ENCODE measurements at regions not wholly inside any gene's neighbourhood (a gene's known extent, or its start where the extent isn't known, plus 50 kb on each side); places are given as distances from the start of the nearest gene placed in this dataset.

DNA sequence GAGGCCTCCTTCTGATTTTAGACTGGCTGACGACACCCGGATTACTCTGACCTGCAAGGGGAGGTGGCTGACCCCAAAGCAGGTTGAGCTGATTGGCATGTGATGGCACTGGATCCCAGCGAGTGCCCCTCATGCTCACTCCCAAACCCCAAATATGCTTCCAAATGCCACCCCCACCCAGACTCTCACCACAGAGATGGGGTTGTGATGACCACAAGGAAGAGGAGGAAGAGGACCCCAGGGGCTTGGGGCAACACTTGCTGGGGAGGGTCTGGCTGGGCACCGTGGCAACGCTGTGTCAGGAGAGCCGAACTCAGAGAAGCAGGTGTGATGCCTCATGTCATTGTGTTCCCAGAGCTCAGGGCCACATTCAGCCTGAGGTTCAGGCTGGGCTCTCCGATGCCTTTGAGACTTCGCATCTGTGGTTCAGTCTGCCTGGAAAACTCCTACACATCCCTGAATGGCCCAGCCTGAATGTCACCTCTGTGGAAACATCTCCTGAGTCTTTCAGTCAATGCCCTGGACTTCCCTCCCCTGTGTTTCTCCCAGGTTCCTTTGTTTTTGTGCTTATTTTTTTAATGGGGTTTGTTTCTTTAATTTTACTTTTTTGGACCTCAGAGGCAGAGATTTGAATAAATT is 169.1 kb upstream of the PMEPA1 start:
- Histone ChIP-seq H3K36me3 (no peaks in the 10 kb centered on the region), H3K27ac (no peak overlapping the region), H3K9me3 (no peaks in the 10 kb centered on the region), H3K27me3 (replicated peaks in 1 of 7) (peaks cover 0 to 3% (median 0%) of the 10 kb centered on the region in 7 donors), H3K4me3 (no peak overlapping the region), H3K4me1 (no peaks in the 10 kb centered on the region)
- no peak for DNase-seq
- TF ChIP-seq POLR2AphosphoS5 (IDR thresholded peaks at IDR 0.05), result no peak
- no peak for TF ChIP-seq POLR2A (IDR thresholded peaks at IDR 0.05)
- no peak for TF ChIP-seq CTCF (IDR thresholded peaks at IDR 0.05 in 8 of 11, conservative IDR thresholded peaks at IDR 0.05 in 3 of 11)
- 82 to 97% (median 87%) methylated on average over 8 of the region's 8 CpGs for WGBS, 5 donors
- intact Hi-C loops (cut with DNase I; ENCODE audit: low total_unique reads), result no loop called here

- Histone ChIP-seq H3K27ac (no peak overlapping the region), H3K9me3 (no peaks in the 10 kb centered on the region), H3K36me3 (no peaks in the 10 kb centered on the region), H3K27me3 (replicated peaks in 1 of 7) (peaks cover 0 to 3% (median 0%) of the 10 kb centered on the region in 7 donors), H3K4me3 (no peak overlapping the region), H3K4me1 (no peaks in the 10 kb centered on the region)
- 78 to 86% (median 82%) methylated on average over 4 of the region's 4 CpGs for WGBS, 5 donors
- intact Hi-C loops (cut with DNase I; ENCODE audit: low total_unique reads), result no loop called here
- DNase-seq, result no peak
- TF ChIP-seq POLR2A (IDR thresholded peaks at IDR 0.05), result no peak
- TF ChIP-seq POLR2AphosphoS5 (IDR thresholded peaks at IDR 0.05), result no peak
- TF ChIP-seq CTCF (IDR thresholded peaks at IDR 0.05 in 8 of 11, conservative IDR thresholded peaks at IDR 0.05 in 3 of 11), result no peak
Observed at GRCh38 chr20:57877995-57878394, 168.2 kb upstream of the PMEPA1 start.

- no peaks in the 10 kb centered on the region for H3K9me3 ChIP-seq
- H3K36me3 ChIP-seq, result no peaks in the 10 kb centered on the region
- 74 to 91% (median 83%) methylated on average over 16 of the region's 16 CpGs for WGBS, 5 donors
- intact Hi-C loops (cut with DNase I; ENCODE audit: low total_unique reads), result no loop called here
- no peaks in the 10 kb centered on the region for H3K4me1 ChIP-seq
- H3K4me3 ChIP-seq, result no peak overlapping the region
- no peak for DNase-seq
- H3K27ac ChIP-seq, result no peak overlapping the region
- no peak for TF ChIP-seq POLR2AphosphoS5 (IDR thresholded peaks at IDR 0.05)
- TF ChIP-seq CTCF (IDR thresholded peaks at IDR 0.05 in 8 of 11, conservative IDR thresholded peaks at IDR 0.05 in 3 of 11), result no peak
- TF ChIP-seq POLR2A (IDR thresholded peaks at IDR 0.05), result no peak
- H3K27me3 ChIP-seq (replicated peaks in 1 of 7), result peaks cover 0 to 3% (median 0%) of the 10 kb centered on the region in 7 donors
Observed at GRCh38 chr20:57877131-57877824, 167.5 kb upstream of the PMEPA1 start.

DNA sequence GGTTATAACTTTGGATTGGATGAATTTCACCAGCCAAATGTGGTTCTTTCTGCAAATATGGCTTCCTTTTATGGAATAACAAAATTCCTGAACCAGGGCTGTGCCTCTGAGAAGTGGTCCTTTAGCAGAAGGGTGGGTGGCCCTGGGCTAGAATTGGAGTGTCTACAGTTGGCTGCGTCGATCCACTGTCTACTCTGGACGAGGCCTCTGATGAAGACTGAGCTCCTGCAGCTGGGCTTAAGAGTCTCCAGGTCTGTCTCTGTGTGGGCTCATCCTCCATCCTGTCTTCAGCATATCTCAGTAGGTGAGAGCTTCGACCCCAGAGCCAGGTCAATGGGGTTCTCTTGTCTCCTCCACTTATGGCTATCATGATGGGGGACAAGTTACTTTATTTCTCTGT is 166.3 kb upstream of the PMEPA1 start:
- H3K27ac ChIP-seq, result no peak overlapping the region
- H3K27me3 ChIP-seq (replicated peaks in 1 of 7), result peaks cover 0 to 3% (median 0%) of the 10 kb centered on the region in 7 donors
- H3K4me1 ChIP-seq, result no peaks in the 10 kb centered on the region
- H3K36me3 ChIP-seq, result no peaks in the 10 kb centered on the region
- intact Hi-C loops (cut with DNase I; ENCODE audit: low total_unique reads), result no loop called here
- 69 to 94% (median 87%) methylated on average over 4 of the region's 4 CpGs for WGBS, 5 donors
- H3K9me3 ChIP-seq, result no peaks in the 10 kb centered on the region
- DNase-seq, result no peak
- TF ChIP-seq POLR2A (IDR thresholded peaks at IDR 0.05) (no peak), POLR2AphosphoS5 (IDR thresholded peaks at IDR 0.05) (no peak), CTCF (IDR thresholded peaks at IDR 0.05 in 8 of 11, conservative IDR thresholded peaks at IDR 0.05 in 3 of 11) (no peak)
- H3K4me3 ChIP-seq, result no peak overlapping the region
